ENCODE measurements at regions not wholly inside any gene's neighbourhood (a gene's known extent, or its start where the extent isn't known, plus 50 kb on each side); places are given as distances from the start of the nearest gene placed in this dataset.

DNA sequence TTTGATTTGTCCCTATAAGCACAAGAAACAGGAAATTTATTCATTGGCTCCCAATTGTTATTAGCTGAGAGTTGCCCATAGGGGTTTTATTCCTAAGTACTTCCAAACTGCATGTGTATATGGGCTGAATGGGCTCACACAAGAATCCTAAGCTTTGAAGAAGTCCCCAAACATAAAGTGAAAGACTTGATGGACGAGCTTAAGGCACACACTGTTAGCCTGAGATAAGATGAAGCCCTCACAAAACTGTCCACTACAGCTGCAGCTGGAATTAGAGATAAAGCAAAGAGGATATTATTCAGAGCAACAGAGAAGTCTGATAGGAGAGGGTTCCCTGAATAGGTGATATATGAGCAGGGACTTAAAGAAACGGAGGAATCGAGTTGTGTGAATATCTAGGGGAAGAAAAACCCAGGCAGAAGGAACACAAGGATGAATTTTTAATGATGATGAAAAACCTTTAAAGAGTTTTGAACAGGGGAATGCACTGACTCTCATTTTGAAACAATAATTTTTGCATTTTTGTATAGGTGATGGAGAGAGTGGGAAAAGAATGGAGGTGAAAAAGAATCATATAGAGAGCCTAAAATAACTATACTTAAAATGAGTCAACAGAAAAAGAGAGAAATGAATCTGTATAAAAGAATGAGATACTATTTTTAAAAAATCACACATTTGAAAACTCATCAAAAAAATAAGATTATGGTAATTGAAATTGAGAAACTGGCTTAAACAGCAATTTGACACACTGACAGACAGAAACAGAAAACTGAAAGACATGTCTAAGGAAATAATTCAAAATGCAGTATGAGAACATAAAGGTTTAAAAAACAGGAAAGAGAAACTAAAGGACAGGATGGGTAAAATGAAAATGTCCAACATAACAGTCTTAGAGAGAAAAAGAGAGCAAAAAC, 133.6 kb upstream of the POGK start:
- POLR2A ChIA-PET = no interaction called here
- no peaks in the 10 kb centered on the region; the same call in 1 of the 2 replicates for H3K9me3 ChIP-seq (ENCODE audit: control insufficient read depth, insufficient read depth, low read length)
- TF ChIP-seq, protein P1, sequence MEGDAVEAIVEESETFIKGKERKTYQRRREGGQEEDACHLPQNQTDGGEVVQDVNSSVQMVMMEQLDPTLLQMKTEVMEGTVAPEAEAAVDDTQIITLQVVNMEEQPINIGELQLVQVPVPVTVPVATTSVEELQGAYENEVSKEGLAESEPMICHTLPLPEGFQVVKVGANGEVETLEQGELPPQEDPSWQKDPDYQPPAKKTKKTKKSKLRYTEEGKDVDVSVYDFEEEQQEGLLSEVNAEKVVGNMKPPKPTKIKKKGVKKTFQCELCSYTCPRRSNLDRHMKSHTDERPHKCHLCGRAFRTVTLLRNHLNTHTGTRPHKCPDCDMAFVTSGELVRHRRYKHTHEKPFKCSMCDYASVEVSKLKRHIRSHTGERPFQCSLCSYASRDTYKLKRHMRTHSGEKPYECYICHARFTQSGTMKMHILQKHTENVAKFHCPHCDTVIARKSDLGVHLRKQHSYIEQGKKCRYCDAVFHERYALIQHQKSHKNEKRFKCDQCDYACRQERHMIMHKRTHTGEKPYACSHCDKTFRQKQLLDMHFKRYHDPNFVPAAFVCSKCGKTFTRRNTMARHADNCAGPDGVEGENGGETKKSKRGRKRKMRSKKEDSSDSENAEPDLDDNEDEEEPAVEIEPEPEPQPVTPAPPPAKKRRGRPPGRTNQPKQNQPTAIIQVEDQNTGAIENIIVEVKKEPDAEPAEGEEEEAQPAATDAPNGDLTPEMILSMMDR (IDR thresholded peaks at IDR 0.05; ENCODE audit: low read depth, low read length) = no peak
- no peak overlapping the region for H3K4me3 ChIP-seq (ENCODE audit: low read depth, low read length)
- CTCF ChIA-PET = no interaction called here
- no peak overlapping the region for H3K27ac ChIP-seq (ENCODE audit: low read depth, low read length)
- DNase-seq (ENCODE audit: low read depth, low spot score) = no peak
- H3K27me3 ChIP-seq (ENCODE audit: control insufficient read depth, insufficient read depth, low read length) = no peaks in the 10 kb centered on the region

DNA sequence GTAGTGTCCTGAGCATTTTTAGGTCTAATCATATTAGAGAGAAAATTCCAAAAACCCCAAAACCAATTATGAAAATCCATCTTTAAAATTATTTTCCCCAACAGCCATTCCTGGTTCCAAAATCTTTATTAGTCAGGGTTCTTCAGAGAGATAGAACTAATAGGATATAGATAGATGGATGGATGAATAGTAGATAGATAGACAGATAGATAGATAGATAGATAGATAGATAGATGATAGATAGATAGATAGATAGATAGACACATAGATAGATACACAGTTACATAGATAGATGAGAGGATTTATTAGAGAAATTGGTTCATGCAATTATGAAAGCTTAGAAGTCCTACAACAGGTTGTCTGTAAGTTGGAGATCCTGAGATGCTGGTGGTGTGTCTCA, 122.7 kb upstream of the POGK start:
- H3K27me3 ChIP-seq (ENCODE audit: control insufficient read depth, insufficient read depth, low read length) = no peaks in the 10 kb centered on the region
- no peak for DNase-seq (ENCODE audit: low read depth, low spot score)
- TF ChIP-seq, protein P1 (IDR thresholded peaks at IDR 0.05; ENCODE audit: low read depth, low read length) = no peak
- ChIA-PET POLR2A (no interaction called here), CTCF (no interaction called here)
- H3K27ac ChIP-seq (ENCODE audit: low read depth, low read length) = no peak overlapping the region
- no peaks in the 10 kb centered on the region; the same call in 1 of the 2 replicates for H3K9me3 ChIP-seq (ENCODE audit: control insufficient read depth, insufficient read depth, low read length)
- no peak overlapping the region for H3K4me3 ChIP-seq (ENCODE audit: low read depth, low read length)

DNA sequence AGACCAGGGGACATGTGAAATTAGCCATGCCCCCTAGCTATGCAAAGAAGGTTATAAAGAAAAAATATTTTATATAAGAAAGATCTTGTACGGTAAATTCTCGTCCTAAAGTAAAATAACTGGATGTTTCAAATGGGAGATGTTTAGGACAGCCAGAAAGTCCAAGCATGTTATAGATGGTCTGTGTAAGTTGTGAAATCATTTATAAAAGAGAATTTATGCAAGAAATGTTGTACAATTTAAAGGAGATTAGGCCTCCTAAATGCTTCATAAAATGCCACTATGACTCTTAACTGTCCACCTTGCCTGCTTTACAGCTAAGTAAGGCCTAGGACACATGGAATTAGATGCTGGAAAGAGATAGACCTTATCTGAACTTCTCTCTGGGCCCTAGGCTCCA, 118.1 kb upstream of the POGK start:
- POLR2A ChIA-PET = no interaction called here
- CTCF ChIA-PET = no interaction called here
- Histone ChIP-seq H3K27me3 (ENCODE audit: control insufficient read depth, insufficient read depth, low read length) (no peaks in the 10 kb centered on the region), H3K9me3 (ENCODE audit: control insufficient read depth, insufficient read depth, low read length) (peaks cover 3% of the 10 kb centered on the region; the same call in 1 of the 2 replicates), H3K4me3 (ENCODE audit: low read depth, low read length) (no peak overlapping the region), H3K27ac (ENCODE audit: low read depth, low read length) (no peak overlapping the region)
- TF ChIP-seq, protein P1 (IDR thresholded peaks at IDR 0.05; ENCODE audit: low read depth, low read length) = no peak
- DNase-seq (ENCODE audit: low read depth, low spot score) = no peak

DNA sequence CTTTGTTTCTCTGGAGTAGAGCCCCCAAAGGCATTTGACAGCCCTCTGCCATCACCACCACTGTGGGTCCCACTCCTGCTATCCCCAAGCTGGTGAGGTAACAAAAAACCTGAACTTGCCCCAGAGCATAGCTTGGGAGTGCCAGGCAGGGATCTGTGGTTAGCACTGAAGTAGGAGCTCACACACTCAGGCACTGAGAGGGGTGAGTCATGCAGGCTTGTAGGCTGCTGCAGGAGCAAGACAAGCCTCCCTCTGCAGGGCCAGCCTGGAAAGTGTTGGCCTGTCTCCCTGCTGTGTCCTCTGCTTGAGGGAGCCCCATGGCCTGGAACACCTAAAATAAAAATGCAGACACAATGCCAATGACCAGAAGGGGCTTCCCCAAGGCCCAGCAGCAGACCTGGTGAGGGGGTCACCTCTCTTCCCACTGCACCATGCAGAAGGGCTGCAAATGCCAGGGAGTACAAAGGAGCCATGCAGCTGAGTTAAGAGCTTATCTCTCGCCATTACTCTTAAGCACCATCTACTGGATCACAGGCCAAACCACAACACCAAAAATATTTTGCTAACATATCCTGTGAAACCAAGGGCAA, 108.9 kb upstream of the POGK start:
- CTCF ChIA-PET = no interaction called here

More for the DNA sequence above, 108.9 kb upstream of the POGK start:
- Histone ChIP-seq H3K4me3 (ENCODE audit: low read depth, low read length) (no peak overlapping the region), H3K27ac (ENCODE audit: low read depth, low read length) (no peak overlapping the region), H3K27me3 (ENCODE audit: control insufficient read depth, insufficient read depth, low read length) (no peaks in the 10 kb centered on the region), H3K9me3 (ENCODE audit: control insufficient read depth, insufficient read depth, low read length) (peaks cover 22% of the 10 kb centered on the region)
- TF ChIP-seq, protein P1 (IDR thresholded peaks at IDR 0.05; ENCODE audit: low read depth, low read length) = no peak
- DNase-seq (ENCODE audit: low read depth, low spot score) = no peak
- POLR2A ChIA-PET = no interaction called here

Data from AG04450 (cell line).